ENCODE measurements at regions not wholly inside any gene's neighbourhood (a gene's known extent, or its start where the extent isn't known, plus 50 kb on each side); places are given as distances from the start of the nearest gene placed in this dataset.

- DNase-seq = no peak
Observed at GRCh38 chr13:99823961-99824360, 147.6 kb downstream of the ZIC5 start.

GRCh38 chr13:99822820-99823219 lies 148.7 kb downstream of the ZIC5 start:
- TF ChIP-seq, protein P1, sequence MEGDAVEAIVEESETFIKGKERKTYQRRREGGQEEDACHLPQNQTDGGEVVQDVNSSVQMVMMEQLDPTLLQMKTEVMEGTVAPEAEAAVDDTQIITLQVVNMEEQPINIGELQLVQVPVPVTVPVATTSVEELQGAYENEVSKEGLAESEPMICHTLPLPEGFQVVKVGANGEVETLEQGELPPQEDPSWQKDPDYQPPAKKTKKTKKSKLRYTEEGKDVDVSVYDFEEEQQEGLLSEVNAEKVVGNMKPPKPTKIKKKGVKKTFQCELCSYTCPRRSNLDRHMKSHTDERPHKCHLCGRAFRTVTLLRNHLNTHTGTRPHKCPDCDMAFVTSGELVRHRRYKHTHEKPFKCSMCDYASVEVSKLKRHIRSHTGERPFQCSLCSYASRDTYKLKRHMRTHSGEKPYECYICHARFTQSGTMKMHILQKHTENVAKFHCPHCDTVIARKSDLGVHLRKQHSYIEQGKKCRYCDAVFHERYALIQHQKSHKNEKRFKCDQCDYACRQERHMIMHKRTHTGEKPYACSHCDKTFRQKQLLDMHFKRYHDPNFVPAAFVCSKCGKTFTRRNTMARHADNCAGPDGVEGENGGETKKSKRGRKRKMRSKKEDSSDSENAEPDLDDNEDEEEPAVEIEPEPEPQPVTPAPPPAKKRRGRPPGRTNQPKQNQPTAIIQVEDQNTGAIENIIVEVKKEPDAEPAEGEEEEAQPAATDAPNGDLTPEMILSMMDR (IDR thresholded peaks at IDR 0.05) = no peak
- TF ChIP-seq EP300 (IDR thresholded peaks at IDR 0.05) (no peak), POLR2AphosphoS5 (IDR thresholded peaks at IDR 0.05) (no peak), POLR2A (IDR thresholded peaks at IDR 0.05) (no peak)
- Histone ChIP-seq H3K4me3 (no peak overlapping the region), H3K27ac (no peak overlapping the region), H3K27me3 (no peaks in the 10 kb centered on the region), H3K4me1 (no peaks in the 10 kb centered on the region), H3K36me3 (no peaks in the 10 kb centered on the region), H3K9me3 (peaks cover 0 to 26% (median 4%) of the 10 kb centered on the region in 4 donors)
- intact Hi-C loops (cut with DNase I; ENCODE audit: low total_unique reads) = no loop called here
- 62 to 79% (median 71%) methylated on average over 2 of the region's 2 CpGs for WGBS, 5 donors
- no peak for DNase-seq

More at GRCh38 chr13:99823961-99824360, 147.6 kb downstream of the ZIC5 start:
- H3K9me3 ChIP-seq = peaks cover 0 to 26% (median 4%) of the 10 kb centered on the region in 4 donors
- H3K27me3 ChIP-seq = no peaks in the 10 kb centered on the region
- TF ChIP-seq POLR2A (IDR thresholded peaks at IDR 0.05) (no peak), EP300 (IDR thresholded peaks at IDR 0.05) (no peak), POLR2AphosphoS5 (IDR thresholded peaks at IDR 0.05) (no peak)
- TF ChIP-seq, protein P1 (IDR thresholded peaks at IDR 0.05) = no peak
- WGBS, 5 donors = 76 to 91% (median 84%) methylated on average over 2 of the region's 2 CpGs
- no peaks in the 10 kb centered on the region for H3K4me1 ChIP-seq
- H3K27ac ChIP-seq = no peak overlapping the region
- H3K4me3 ChIP-seq = no peak overlapping the region
- H3K36me3 ChIP-seq = no peaks in the 10 kb centered on the region
- intact Hi-C loops (cut with DNase I; ENCODE audit: low total_unique reads) = no loop called here

DNA sequence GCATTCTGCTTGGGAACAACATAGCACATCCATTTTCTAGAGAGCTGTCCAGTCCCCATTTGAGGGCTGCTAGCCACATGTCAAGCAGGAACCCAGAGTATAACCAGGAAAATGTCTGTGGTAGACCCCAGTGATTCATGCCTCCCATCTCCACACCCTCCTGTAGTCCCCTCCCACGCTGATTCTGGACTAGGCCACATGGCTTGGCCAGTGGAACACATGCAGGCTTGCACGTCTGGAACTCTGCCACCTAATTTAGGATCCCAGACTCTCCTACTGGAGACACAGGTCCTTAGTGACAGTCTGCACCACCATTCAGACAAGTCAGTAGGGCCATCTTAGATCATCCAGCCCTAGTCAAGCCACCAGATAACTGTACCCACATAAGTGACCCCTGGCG lies 149.8 kb downstream of the ZIC5 start:
- no peaks in the 10 kb centered on the region for H3K4me1 ChIP-seq
- intact Hi-C loops (cut with DNase I; ENCODE audit: low total_unique reads) = no loop called here
- DNase-seq = no peak
- 87 to 96% (median 93%) methylated on average over 3 of the region's 3 CpGs for WGBS, 5 donors
- H3K27ac ChIP-seq = no peak overlapping the region
- no peaks in the 10 kb centered on the region for H3K36me3 ChIP-seq
- no peaks in the 10 kb centered on the region for H3K27me3 ChIP-seq
- no peak overlapping the region for H3K4me3 ChIP-seq
- peaks cover 0 to 26% (median 4%) of the 10 kb centered on the region in 4 donors for H3K9me3 ChIP-seq
- TF ChIP-seq POLR2AphosphoS5 (IDR thresholded peaks at IDR 0.05) (no peak), POLR2A (IDR thresholded peaks at IDR 0.05) (no peak), EP300 (IDR thresholded peaks at IDR 0.05) (no peak)
- TF ChIP-seq, protein P1 (IDR thresholded peaks at IDR 0.05) = no peak

- Histone ChIP-seq H3K27me3 (no peaks in the 10 kb centered on the region), H3K27ac (no peak overlapping the region), H3K4me3 (no peak overlapping the region), H3K36me3 (no peaks in the 10 kb centered on the region), H3K4me1 (no peaks in the 10 kb centered on the region), H3K9me3 (peaks cover 0 to 26% (median 4%) of the 10 kb centered on the region in 4 donors)
- 51 to 70% (median 57%) methylated on average over 7 of the region's 7 CpGs for WGBS, 5 donors
- TF ChIP-seq, protein P1 (IDR thresholded peaks at IDR 0.05) = no peak
- TF ChIP-seq POLR2A (IDR thresholded peaks at IDR 0.05) (no peak), EP300 (IDR thresholded peaks at IDR 0.05) (no peak), POLR2AphosphoS5 (IDR thresholded peaks at IDR 0.05) (no peak)
- intact Hi-C loops (cut with DNase I; ENCODE audit: low total_unique reads) = no loop called here
- no peak for DNase-seq
Observed at GRCh38 chr13:99819967-99820366, 151.6 kb downstream of the ZIC5 start.
